ENCODE measurements at regions not wholly inside any gene's neighbourhood (a gene's known extent, or its start where the extent isn't known, plus 50 kb on each side); places are given as distances from the start of the nearest gene placed in this dataset.

DNA sequence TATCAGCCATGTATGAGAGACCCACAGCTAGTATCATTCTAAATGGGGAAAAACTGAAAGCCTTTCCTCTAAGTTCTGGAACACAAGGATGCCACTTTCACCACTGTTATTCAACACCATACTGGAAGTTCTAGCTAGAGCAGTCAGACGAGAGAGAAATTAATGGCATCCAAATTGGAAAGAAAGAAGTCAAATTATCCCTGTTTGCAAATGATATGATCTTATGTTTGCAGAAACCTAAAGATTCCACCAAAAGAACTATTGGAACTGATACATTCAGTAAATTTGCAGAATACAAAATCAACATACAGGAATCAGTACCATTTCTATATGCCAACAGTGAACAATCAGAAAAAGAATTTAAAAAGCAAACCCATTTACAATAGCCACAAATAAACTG lies 226.0 kb downstream of the TRPC6 start:
- Histone ChIP-seq H3K9ac (replicated peaks in 1 of 4; ENCODE audit: extremely low read depth in 1 of 4, low read depth in 3 of 4, low read length in 3 of 4) (no peak overlapping the region), H3K23me2 (ENCODE audit: low read depth, low read length) (no peaks in the 10 kb centered on the region), H2AFZ (ENCODE audit: low read length) (no peak overlapping the region), H3K14ac (ENCODE audit: insufficient read length) (no peak overlapping the region), H2AK5ac (ENCODE audit: low read depth, low read length) (no peak overlapping the region), H3K27me3 (replicated peaks in 1 of 4; ENCODE audit: control insufficient read depth in 3 of 4, extremely low read depth in 1 of 4, insufficient read depth in 3 of 4, low read length in 3 of 4) (no peaks in the 10 kb centered on the region), H3K79me1 (ENCODE audit: low read depth, low read length) (no peaks in the 10 kb centered on the region), H3K4me3 (ENCODE audit: extremely low read depth in 1 of 4, insufficient read depth in 2 of 4, low read depth in 3 of 4, low read length in 4 of 4) (no peak overlapping the region), H2BK5ac (ENCODE audit: low read depth, low read length) (no peak overlapping the region), H2BK15ac (ENCODE audit: low read length) (no peak overlapping the region), H2BK12ac (ENCODE audit: low read depth, low read length) (no peak overlapping the region), H3K4me2 (ENCODE audit: insufficient read depth in 1 of 2, low read depth in 2 of 2, low read length in 2 of 2) (no peak overlapping the region), H3K23ac (ENCODE audit: insufficient read length) (no peak overlapping the region), H4K5ac (ENCODE audit: insufficient read length, low read depth, low read length) (no peak overlapping the region), H4K8ac (ENCODE audit: extremely low read depth, insufficient read depth, low read length) (no peak overlapping the region), H2BK120ac (replicated peaks; ENCODE audit: low read depth, low read length) (no peak overlapping the region), H4K91ac (replicated peaks; ENCODE audit: insufficient read length, low read length) (no peak overlapping the region), H3K27ac (ENCODE audit: low read depth, low read length) (no peak overlapping the region), H3K36me3 (ENCODE audit: control insufficient read depth in 2 of 4, insufficient read depth in 4 of 4, low read length in 3 of 4) (no peaks in the 10 kb centered on the region), H3K18ac (ENCODE audit: extremely low read depth, low read length) (no peak overlapping the region), H3K4me1 (replicated peaks in 1 of 4; ENCODE audit: control insufficient read depth in 3 of 4, insufficient read depth in 4 of 4, low read length in 3 of 4) (no peaks in the 10 kb centered on the region; a peak in 1 of 7 replicates), H3K79me2 (ENCODE audit: control insufficient read depth in 1 of 2, insufficient read depth in 2 of 2, low read length in 2 of 2) (no peaks in the 10 kb centered on the region), H3K56ac (replicated peaks; ENCODE audit: insufficient read length, low read depth, low read length) (no peak overlapping the region), H2BK20ac (ENCODE audit: low read length) (no peak overlapping the region), H4K20me1 (replicated peaks in 1 of 2; ENCODE audit: control insufficient read depth in 1 of 2, insufficient read depth in 2 of 2, low read length in 2 of 2) (no peaks in the 10 kb centered on the region), H3K9me3 (ENCODE audit: insufficient read depth in 2 of 2, low read depth in 1 of 2, low read length in 1 of 2) (no peaks in the 10 kb centered on the region), H3K4ac (replicated peaks; ENCODE audit: insufficient read length, low read depth, low read length) (no peak overlapping the region)
- POLR2A ChIA-PET (ENCODE audit: partially characterized antibody) = no interaction called here
- WGBS, 2 experiments (ENCODE audit: extremely low coverage in 1 of 2, insufficient coverage in 1 of 2, insufficient read length in 1 of 2, insufficient replicate concordance in 2 of 2, low coverage in 1 of 2, low lambda C conversion rate in 2 of 2, missing lambda C conversion rate in 1 of 2) = 96% methylated on average over 1 of the region's 1 CpG; no CpG with 5 or more reads in 1 of the 2 experiments
- CTCF ChIA-PET (ENCODE audit: partially characterized antibody) = no interaction called here
- no peak for DNase-seq (ENCODE audit: low read depth in 1 of 2, low spot score in 2 of 2)
- no peak for FAIRE-seq
- TF ChIP-seq, protein P1, sequence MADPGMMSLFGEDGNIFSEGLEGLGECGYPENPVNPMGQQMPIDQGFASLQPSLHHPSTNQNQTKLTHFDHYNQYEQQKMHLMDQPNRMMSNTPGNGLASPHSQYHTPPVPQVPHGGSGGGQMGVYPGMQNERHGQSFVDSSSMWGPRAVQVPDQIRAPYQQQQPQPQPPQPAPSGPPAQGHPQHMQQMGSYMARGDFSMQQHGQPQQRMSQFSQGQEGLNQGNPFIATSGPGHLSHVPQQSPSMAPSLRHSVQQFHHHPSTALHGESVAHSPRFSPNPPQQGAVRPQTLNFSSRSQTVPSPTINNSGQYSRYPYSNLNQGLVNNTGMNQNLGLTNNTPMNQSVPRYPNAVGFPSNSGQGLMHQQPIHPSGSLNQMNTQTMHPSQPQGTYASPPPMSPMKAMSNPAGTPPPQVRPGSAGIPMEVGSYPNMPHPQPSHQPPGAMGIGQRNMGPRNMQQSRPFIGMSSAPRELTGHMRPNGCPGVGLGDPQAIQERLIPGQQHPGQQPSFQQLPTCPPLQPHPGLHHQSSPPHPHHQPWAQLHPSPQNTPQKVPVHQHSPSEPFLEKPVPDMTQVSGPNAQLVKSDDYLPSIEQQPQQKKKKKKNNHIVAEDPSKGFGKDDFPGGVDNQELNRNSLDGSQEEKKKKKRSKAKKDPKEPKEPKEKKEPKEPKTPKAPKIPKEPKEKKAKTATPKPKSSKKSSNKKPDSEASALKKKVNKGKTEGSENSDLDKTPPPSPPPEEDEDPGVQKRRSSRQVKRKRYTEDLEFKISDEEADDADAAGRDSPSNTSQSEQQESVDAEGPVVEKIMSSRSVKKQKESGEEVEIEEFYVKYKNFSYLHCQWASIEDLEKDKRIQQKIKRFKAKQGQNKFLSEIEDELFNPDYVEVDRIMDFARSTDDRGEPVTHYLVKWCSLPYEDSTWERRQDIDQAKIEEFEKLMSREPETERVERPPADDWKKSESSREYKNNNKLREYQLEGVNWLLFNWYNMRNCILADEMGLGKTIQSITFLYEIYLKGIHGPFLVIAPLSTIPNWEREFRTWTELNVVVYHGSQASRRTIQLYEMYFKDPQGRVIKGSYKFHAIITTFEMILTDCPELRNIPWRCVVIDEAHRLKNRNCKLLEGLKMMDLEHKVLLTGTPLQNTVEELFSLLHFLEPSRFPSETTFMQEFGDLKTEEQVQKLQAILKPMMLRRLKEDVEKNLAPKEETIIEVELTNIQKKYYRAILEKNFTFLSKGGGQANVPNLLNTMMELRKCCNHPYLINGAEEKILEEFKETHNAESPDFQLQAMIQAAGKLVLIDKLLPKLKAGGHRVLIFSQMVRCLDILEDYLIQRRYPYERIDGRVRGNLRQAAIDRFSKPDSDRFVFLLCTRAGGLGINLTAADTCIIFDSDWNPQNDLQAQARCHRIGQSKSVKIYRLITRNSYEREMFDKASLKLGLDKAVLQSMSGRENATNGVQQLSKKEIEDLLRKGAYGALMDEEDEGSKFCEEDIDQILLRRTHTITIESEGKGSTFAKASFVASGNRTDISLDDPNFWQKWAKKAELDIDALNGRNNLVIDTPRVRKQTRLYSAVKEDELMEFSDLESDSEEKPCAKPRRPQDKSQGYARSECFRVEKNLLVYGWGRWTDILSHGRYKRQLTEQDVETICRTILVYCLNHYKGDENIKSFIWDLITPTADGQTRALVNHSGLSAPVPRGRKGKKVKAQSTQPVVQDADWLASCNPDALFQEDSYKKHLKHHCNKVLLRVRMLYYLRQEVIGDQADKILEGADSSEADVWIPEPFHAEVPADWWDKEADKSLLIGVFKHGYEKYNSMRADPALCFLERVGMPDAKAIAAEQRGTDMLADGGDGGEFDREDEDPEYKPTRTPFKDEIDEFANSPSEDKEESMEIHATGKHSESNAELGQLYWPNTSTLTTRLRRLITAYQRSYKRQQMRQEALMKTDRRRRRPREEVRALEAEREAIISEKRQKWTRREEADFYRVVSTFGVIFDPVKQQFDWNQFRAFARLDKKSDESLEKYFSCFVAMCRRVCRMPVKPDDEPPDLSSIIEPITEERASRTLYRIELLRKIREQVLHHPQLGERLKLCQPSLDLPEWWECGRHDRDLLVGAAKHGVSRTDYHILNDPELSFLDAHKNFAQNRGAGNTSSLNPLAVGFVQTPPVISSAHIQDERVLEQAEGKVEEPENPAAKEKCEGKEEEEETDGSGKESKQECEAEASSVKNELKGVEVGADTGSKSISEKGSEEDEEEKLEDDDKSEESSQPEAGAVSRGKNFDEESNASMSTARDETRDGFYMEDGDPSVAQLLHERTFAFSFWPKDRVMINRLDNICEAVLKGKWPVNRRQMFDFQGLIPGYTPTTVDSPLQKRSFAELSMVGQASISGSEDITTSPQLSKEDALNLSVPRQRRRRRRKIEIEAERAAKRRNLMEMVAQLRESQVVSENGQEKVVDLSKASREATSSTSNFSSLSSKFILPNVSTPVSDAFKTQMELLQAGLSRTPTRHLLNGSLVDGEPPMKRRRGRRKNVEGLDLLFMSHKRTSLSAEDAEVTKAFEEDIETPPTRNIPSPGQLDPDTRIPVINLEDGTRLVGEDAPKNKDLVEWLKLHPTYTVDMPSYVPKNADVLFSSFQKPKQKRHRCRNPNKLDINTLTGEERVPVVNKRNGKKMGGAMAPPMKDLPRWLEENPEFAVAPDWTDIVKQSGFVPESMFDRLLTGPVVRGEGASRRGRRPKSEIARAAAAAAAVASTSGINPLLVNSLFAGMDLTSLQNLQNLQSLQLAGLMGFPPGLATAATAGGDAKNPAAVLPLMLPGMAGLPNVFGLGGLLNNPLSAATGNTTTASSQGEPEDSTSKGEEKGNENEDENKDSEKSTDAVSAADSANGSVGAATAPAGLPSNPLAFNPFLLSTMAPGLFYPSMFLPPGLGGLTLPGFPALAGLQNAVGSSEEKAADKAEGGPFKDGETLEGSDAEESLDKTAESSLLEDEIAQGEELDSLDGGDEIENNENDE (IDR thresholded peaks at IDR 0.05; ENCODE audit: insufficient replicate concordance, low read length) = no peak
